D721Med (cell line): ENCODE measurements at regions not wholly inside any gene's neighbourhood (a gene's known extent, or its start where the extent isn't known, plus 50 kb on each side); places are given as distances from the start of the nearest gene placed in this dataset.

Experiments
- DNase-seq: peaks from one replicate; pipeline ENCODE4 v3.0.0; 2011; ENCODE audit warnings: low spot score; ENCODE audit not compliant: insufficient read length
- FAIRE-seq: peaks from 2 replicates; lab custom pipeline; 2011; peaks lifted over from hg19 to GRCh38; lab: Jason Lieb, UNC
- CTCF ChIP-seq: IDR thresholded peaks from 2 replicates; pipeline ENCODE4 v1.5.1; 2012; ENCODE audit warnings: mild to moderate bottlenecking, control low read depth; ENCODE audit not compliant: insufficient read depth; ENCODE audit errors: missing control alignments

- DNase-seq = no peak
- no peak for TF ChIP-seq CTCF
- no peak for FAIRE-seq
Observed at GRCh38 chr3:18775501-18775900, 350.4 kb upstream of the SATB1 start.

- FAIRE-seq = no peak
- TF ChIP-seq CTCF = no peak
Observed at GRCh38 chr3:18774319-18775088, 349.4 kb upstream of the SATB1 start.

GRCh38 chr3:18772699-18773305 lies 347.7 kb upstream of the SATB1 start:
- DNase-seq = no peak
- no peak for TF ChIP-seq CTCF
- no peak for FAIRE-seq

More at GRCh38 chr3:18774319-18775088, 349.4 kb upstream of the SATB1 start:
- DNase-seq = no peak

- FAIRE-seq = no peak
Observed at GRCh38 chr3:18771931-18772330, 346.8 kb upstream of the SATB1 start.

GRCh38 chr3:18770800-18771199 lies 345.7 kb upstream of the SATB1 start:
- DNase-seq (no peak), FAIRE-seq (no peak)
- TF ChIP-seq CTCF = no peak

More at GRCh38 chr3:18771931-18772330, 346.8 kb upstream of the SATB1 start:
- no peak for TF ChIP-seq CTCF
- DNase-seq = no peak

GRCh38 chr3:18767756-18768303 lies 342.7 kb upstream of the SATB1 start:
- no peak for TF ChIP-seq CTCF
- FAIRE-seq (no peak), DNase-seq (no peak)
